ENCODE measurements at regions not wholly inside any gene's neighbourhood (a gene's known extent, or its start where the extent isn't known, plus 50 kb on each side); places are given as distances from the start of the nearest gene placed in this dataset.

- H3K4me1 ChIP-seq (ENCODE audit: insufficient read depth, low read length): 0 out of 2 replicates have a peak, but pooled peaks cover 2% of the 10 kb centered on the region
- H3K9me3 ChIP-seq (ENCODE audit: control insufficient read depth, insufficient read depth, low read length): no peaks in the 10 kb centered on the region
- H3K9ac ChIP-seq (ENCODE audit: low read depth, low read length): no peak overlapping the region
- no peaks in the 10 kb centered on the region for H3K36me3 ChIP-seq (ENCODE audit: insufficient read depth, low read length)
These were observed 214.3 kb downstream of the MYLK4 start for GRCh38 chr6:2536451-2536850.

DNA sequence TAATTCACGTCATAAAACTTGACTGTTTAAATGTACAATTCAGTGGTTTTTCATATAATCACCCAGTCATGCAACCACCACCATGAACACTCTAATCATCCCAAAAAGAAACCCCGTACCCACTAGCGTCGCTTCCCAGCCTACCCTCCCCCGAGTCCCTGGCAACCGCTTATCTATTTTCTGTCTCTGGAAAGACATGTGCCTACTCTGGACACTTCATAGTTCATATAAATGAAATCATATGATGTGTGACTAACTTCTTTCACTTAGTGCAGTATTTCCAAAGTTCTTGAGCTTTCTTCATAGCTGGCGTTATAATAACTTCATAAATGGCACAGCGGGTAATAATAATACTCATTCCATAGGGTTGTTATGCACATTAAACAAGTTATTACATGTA is 215.2 kb downstream of the MYLK4 start:
- H3K9me3 ChIP-seq (ENCODE audit: control insufficient read depth, insufficient read depth, low read length): no peaks in the 10 kb centered on the region
- no peak overlapping the region for H3K9ac ChIP-seq (ENCODE audit: low read depth, low read length)
- no peaks in the 10 kb centered on the region for H3K36me3 ChIP-seq (ENCODE audit: insufficient read depth, low read length)
- 0 out of 2 replicates have a peak, but pooled peaks cover 2% of the 10 kb centered on the region for H3K4me1 ChIP-seq (ENCODE audit: insufficient read depth, low read length)

DNA sequence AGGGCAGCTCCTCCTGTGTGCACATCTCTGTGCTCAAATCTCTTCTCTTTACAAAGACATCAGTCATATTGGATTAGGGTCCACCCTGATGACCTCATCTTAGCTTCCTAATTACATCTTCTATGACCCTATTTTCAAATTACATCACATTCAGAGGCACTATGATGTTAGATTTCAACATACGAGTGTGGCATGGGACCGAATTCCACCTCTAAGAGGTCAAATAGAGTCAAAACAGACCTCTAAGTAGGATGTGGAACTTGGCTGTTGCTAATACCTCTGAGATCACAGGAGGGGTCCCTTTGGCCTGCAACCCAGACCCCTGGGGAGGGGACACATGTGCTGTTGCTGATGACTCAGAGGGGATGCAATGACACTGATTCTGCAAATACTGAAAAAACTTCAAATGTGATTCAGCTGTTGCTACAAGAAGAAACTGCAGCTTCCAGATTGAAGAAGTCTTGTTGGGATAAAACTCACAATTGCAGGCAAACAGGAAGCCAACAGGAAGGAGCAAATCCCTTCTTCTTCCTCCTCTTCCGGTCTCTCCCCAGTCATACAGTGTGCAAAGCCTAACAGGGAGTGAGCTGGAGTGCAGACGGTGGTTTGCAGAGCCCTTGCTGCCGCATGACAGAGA is 216.2 kb downstream of the MYLK4 start:
- Histone ChIP-seq H3K36me3 (ENCODE audit: insufficient read depth, low read length) (no peaks in the 10 kb centered on the region), H3K9ac (ENCODE audit: low read depth, low read length) (no peak overlapping the region), H3K9me3 (ENCODE audit: control insufficient read depth, insufficient read depth, low read length) (no peaks in the 10 kb centered on the region), H3K4me1 (ENCODE audit: insufficient read depth, low read length) (0 out of 2 replicates have a peak, but pooled peaks cover 2% of the 10 kb centered on the region)

DNA sequence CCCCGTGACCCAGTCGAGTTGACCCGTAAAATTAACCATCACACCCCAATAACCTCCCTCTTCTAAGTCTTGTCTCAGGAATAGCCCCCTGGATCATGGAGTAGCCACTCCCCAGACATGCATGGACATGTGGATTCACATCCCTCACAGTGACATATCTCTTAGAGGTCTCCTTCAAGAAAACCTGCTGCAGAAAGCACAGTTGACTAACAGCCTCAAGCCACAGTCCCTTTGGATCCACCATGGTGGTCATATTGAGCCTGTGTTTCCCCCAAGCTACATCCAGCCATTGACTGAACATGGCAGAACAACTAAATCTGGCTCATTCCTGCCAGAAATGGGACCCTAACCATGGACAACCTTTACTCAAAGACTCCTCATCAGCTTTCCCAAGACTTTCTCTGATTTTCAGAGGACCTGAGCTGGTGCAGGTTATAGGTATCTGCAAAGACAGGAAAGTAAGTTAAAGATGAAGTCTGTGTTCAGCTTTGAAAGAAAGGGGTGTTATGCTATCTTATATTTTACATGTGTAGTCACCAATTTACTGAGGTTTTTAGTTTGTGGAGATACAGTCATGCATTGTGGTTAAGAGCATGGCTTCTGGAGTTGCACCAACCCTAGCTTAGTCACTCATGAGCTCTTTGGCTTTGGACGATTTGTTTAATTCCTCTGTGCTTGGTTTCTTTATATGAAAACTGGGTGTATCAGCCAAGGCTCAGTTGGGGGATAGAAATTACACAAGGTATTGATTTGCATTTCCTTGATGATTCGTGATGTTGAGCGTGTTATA is 219.1 kb downstream of the MYLK4 start:
- no peaks in the 10 kb centered on the region for H3K36me3 ChIP-seq (ENCODE audit: insufficient read depth, low read length)
- H3K9me3 ChIP-seq (ENCODE audit: control insufficient read depth, insufficient read depth, low read length): no peaks in the 10 kb centered on the region
- no peak overlapping the region for H3K9ac ChIP-seq (ENCODE audit: low read depth, low read length)
- 0 out of 2 replicates have a peak, but pooled peaks cover 2% of the 10 kb centered on the region for H3K4me1 ChIP-seq (ENCODE audit: insufficient read depth, low read length)

GRCh38 chr6:2529211-2529719 is 221.5 kb downstream of the MYLK4 start:
- no peak overlapping the region for H3K9ac ChIP-seq (ENCODE audit: low read depth, low read length)
- no peaks in the 10 kb centered on the region for H3K4me1 ChIP-seq (ENCODE audit: insufficient read depth, low read length)
- peaks cover 5% of the 10 kb centered on the region for H3K9me3 ChIP-seq (ENCODE audit: control insufficient read depth, insufficient read depth, low read length)
- no peaks in the 10 kb centered on the region for H3K36me3 ChIP-seq (ENCODE audit: insufficient read depth, low read length)

DNA sequence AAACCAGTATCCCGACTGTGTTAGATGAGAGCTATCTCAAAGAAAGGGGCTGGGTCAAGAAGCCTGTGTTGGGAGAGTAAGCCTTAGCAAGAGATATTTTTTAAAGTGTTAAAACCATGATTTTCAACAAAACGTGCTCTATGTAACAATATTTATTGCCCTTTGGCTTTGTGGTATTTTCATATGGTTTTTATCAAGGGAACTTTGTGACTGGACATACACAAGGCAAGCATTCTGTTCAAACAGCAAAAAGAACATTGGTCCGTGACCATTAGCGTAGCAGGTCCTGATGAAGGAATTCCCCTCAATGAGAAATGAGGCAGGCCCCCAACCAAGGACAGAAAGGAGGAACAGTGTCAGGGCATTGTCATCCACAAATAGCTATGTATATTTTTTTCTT is 222.6 kb downstream of the MYLK4 start:
- H3K4me1 ChIP-seq (ENCODE audit: insufficient read depth, low read length): no peaks in the 10 kb centered on the region
- peaks cover 9% of the 10 kb centered on the region for H3K9me3 ChIP-seq (ENCODE audit: control insufficient read depth, insufficient read depth, low read length)
- no peaks in the 10 kb centered on the region for H3K36me3 ChIP-seq (ENCODE audit: insufficient read depth, low read length)
- no peak overlapping the region for H3K9ac ChIP-seq (ENCODE audit: low read depth, low read length)

GRCh38 chr6:2526766-2527165 is 224.0 kb downstream of the MYLK4 start:
- Histone ChIP-seq H3K4me1 (ENCODE audit: insufficient read depth, low read length) (no peaks in the 10 kb centered on the region), H3K9ac (ENCODE audit: low read depth, low read length) (no peak overlapping the region), H3K36me3 (ENCODE audit: insufficient read depth, low read length) (no peaks in the 10 kb centered on the region), H3K9me3 (ENCODE audit: control insufficient read depth, insufficient read depth, low read length) (peaks cover 9% of the 10 kb centered on the region)

- H3K9ac ChIP-seq (ENCODE audit: low read depth, low read length): no peak overlapping the region
- no peaks in the 10 kb centered on the region for H3K36me3 ChIP-seq (ENCODE audit: insufficient read depth, low read length)
- H3K9me3 ChIP-seq (ENCODE audit: control insufficient read depth, insufficient read depth, low read length): peaks cover 9% of the 10 kb centered on the region
- no peaks in the 10 kb centered on the region for H3K4me1 ChIP-seq (ENCODE audit: insufficient read depth, low read length)
These were observed 226.6 kb downstream of the MYLK4 start for GRCh38 chr6:2524090-2524489.

DNA sequence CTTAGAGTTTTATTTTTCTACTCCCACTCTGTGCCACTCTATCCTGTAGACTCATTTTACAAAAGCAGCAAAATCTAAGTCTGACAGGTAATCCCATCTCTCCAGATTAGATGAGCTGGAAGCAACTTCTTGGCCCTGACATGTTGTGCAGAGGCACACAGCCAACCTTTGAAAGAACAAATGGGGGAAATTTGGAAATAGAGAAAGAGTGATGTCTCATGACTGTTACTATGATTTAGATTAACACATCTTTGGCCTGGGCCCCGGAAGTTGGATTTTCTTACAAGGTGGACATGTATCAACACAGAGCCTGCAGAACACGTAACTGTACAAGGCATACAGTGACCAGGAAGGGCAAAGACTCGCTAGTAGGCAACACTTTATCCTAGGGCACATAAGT is 227.7 kb downstream of the MYLK4 start:
- peaks cover 9% of the 10 kb centered on the region for H3K9me3 ChIP-seq (ENCODE audit: control insufficient read depth, insufficient read depth, low read length)
- H3K4me1 ChIP-seq (ENCODE audit: insufficient read depth, low read length): no peaks in the 10 kb centered on the region
- no peaks in the 10 kb centered on the region for H3K36me3 ChIP-seq (ENCODE audit: insufficient read depth, low read length)
- no peak overlapping the region for H3K9ac ChIP-seq (ENCODE audit: low read depth, low read length)

DNA sequence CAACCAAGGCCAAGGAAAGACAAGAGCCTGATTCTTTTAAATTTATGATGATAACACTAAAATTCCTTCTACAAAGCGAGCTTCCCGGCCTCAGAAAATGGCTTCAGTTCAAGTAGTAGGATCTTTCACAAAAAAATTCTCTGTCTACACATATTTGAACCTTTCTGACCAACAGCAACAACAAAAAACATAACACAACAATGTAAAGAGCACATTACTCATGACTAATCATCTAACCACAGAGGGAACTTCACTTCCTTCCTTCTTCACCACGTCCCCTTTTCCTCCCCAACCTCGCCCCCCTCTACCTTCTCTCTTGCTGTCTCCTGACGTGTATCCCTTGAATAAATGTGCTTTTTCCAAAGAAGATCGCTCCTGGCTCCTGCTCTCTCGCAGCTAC is 228.2 kb downstream of the MYLK4 start:
- Histone ChIP-seq H3K4me1 (ENCODE audit: insufficient read depth, low read length) (no peaks in the 10 kb centered on the region), H3K36me3 (ENCODE audit: insufficient read depth, low read length) (no peaks in the 10 kb centered on the region), H3K9ac (ENCODE audit: low read depth, low read length) (no peak overlapping the region), H3K9me3 (ENCODE audit: control insufficient read depth, insufficient read depth, low read length) (peaks cover 9% of the 10 kb centered on the region)

- Histone ChIP-seq H3K9ac (ENCODE audit: low read depth, low read length) (no peak overlapping the region), H3K36me3 (ENCODE audit: insufficient read depth, low read length) (no peaks in the 10 kb centered on the region), H3K4me1 (ENCODE audit: insufficient read depth, low read length) (no peaks in the 10 kb centered on the region), H3K9me3 (ENCODE audit: control insufficient read depth, insufficient read depth, low read length) (no peaks in the 10 kb centered on the region; the same call in 1 of the 2 replicates)
These were observed 232.8 kb downstream of the MYLK4 start for GRCh38 chr6:2517855-2518473.

DNA sequence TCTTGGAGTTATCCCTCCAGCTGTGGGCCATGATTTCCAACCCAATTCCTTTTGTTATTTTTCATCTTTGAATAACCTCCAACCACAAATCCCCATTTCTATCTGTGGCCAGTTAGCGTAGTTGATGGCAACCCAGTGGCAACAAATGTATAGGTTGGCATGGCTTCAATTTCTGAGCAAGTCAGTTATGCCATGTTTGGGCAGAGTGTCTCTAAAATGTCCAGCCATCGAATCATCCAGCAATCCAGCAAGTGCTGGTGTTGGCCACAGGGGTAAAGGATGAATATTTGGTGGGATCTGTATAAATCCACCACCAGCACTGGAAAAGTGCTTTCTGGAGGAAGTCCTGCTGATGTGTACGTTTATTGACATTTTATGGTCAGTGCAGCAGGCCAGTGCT is 233.3 kb downstream of the MYLK4 start:
- Histone ChIP-seq H3K9me3 (ENCODE audit: control insufficient read depth, insufficient read depth, low read length) (no peaks in the 10 kb centered on the region; the same call in 1 of the 2 replicates), H3K9ac (ENCODE audit: low read depth, low read length) (no peak overlapping the region), H3K36me3 (ENCODE audit: insufficient read depth, low read length) (no peaks in the 10 kb centered on the region), H3K4me1 (ENCODE audit: insufficient read depth, low read length) (no peaks in the 10 kb centered on the region)

GRCh38 chr6:2516059-2516458 is 234.7 kb downstream of the MYLK4 start:
- no peaks in the 10 kb centered on the region; the same call in 1 of the 2 replicates for H3K9me3 ChIP-seq (ENCODE audit: control insufficient read depth, insufficient read depth, low read length)

DNA sequence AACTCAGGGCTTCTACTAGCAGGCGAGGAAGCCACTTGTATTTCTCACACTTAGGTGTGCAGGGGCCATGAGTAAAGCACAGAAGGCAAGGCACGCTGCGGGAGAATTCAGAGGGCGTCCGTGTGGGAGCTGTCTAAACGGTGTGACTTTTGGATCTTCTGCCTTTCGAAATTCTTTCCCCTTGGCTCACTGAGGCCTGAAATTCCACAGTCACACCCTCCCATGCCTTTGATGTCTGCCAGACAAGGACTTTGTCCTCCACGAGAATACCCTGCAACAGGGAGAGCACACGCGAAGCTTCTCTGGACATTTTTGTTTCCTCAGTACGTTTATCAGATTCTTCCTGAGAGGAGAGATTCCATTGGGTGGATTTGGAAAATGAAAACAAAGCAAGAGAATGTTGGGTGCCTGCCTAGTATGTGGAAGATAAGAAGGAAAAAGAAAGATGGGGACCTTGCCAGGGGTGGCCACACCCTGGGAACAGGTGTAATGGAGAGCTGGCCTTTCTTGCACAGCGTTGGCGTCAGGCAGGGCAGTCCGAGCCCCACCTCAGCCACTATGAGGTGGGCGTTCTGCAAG is 235.7 kb downstream of the MYLK4 start:
- H3K9ac ChIP-seq (ENCODE audit: low read depth, low read length): no peak overlapping the region
- H3K36me3 ChIP-seq (ENCODE audit: insufficient read depth, low read length): no peaks in the 10 kb centered on the region
- H3K4me1 ChIP-seq (ENCODE audit: insufficient read depth, low read length): no peaks in the 10 kb centered on the region

More at GRCh38 chr6:2516059-2516458, 234.7 kb downstream of the MYLK4 start:
- no peaks in the 10 kb centered on the region for H3K36me3 ChIP-seq (ENCODE audit: insufficient read depth, low read length)
- H3K9ac ChIP-seq (ENCODE audit: low read depth, low read length): no peak overlapping the region
- no peaks in the 10 kb centered on the region for H3K4me1 ChIP-seq (ENCODE audit: insufficient read depth, low read length)

More for the DNA sequence above, 235.7 kb downstream of the MYLK4 start:
- H3K9me3 ChIP-seq (ENCODE audit: control insufficient read depth, insufficient read depth, low read length): no peaks in the 10 kb centered on the region; the same call in 1 of the 2 replicates

Data from ES-I3 (cell line).